ENCODE measurements at regions not wholly inside any gene's neighbourhood (a gene's known extent, or its start where the extent isn't known, plus 50 kb on each side); places are given as distances from the start of the nearest gene placed in this dataset.
"Not testable (repeated sequence)": the region's sequence is repeated elsewhere in the genome, so short reads cannot be mapped to it uniquely, and the experiment has no call there.

DNA sequence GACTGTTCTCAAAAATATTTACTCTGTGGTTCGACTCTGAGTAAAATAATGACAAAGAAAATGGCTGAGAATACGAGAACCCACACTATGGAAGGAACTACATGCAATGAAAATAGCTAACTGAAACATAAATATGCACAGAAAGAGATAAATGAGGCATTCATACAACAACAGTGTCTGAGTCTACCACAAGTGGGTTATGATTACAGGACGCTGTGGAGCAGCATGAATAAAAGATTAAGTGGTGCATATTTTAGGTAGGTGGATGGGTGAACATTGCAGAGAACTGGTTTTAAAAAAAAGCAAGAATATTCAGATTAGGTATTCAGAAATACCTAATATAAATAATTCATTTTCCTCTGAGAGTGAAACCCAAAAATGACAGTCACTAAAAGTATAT lies 93.9 kb upstream of the TRIM77 start:
- H3K4me3 Mint-ChIP-seq; H3K27me3 ChIP-seq (ENCODE audit: control insufficient read depth, insufficient read depth, low read length); DNase-seq; H3K36me3 Mint-ChIP-seq; H3K9me3 ChIP-seq (ENCODE audit: control insufficient read depth in 2 of 2, low read length in 2 of 2); H3K4me1 ChIP-seq (ENCODE audit: control insufficient read depth, insufficient read depth, low read length, poor library complexity, severe bottlenecking); H3K27ac Mint-ChIP-seq; ATAC-seq (ENCODE audit: low read depth in 2 of 2); H3K27me3 Mint-ChIP-seq; H3K4me3 ChIP-seq (ENCODE audit: low read depth, low read length); H3K9me3 Mint-ChIP-seq; H3K27ac ChIP-seq (ENCODE audit: insufficient read depth, low read length, poor library complexity, severe bottlenecking); H3K4me1 Mint-ChIP-seq; H3K36me3 ChIP-seq (ENCODE audit: control insufficient read depth, insufficient read depth, low read length): not testable (repeated sequence)

DNA sequence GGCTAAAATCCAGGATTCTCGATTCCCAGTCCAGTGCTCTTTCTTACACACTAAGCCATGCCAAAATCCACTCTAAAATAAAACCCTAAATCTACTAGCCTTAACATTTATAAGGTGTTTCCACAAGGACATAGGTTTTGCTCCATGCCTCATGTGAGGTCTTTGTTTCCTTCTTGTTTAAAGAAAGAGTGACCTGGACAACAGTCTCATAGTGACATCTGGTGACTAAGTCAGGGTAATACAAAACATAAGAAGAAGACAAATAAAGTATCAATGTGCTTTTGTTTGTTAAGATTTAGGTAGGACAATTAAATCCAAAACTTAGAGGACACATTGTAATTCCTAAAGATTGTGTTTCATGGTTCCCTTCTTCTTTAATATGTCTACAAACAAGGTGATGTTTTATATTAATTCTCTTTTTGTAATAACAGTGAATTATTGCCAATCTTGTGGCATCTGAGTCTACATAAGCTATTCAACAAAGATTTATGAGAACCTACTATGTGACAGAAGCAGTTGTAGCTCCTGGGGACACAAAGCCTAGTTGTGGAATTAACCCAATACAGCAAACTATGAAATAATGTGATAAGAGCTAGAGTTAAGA lies 93.0 kb upstream of the TRIM77 start:
- H3K4me1 Mint-ChIP-seq; H3K36me3 ChIP-seq (ENCODE audit: control insufficient read depth, insufficient read depth, low read length); H3K9me3 ChIP-seq (ENCODE audit: control insufficient read depth in 2 of 2, low read length in 2 of 2); H3K4me3 ChIP-seq (ENCODE audit: low read depth, low read length); DNase-seq; H3K27me3 ChIP-seq (ENCODE audit: control insufficient read depth, insufficient read depth, low read length); H3K27ac ChIP-seq (ENCODE audit: insufficient read depth, low read length, poor library complexity, severe bottlenecking); H3K4me3 Mint-ChIP-seq; H3K36me3 Mint-ChIP-seq; H3K4me1 ChIP-seq (ENCODE audit: control insufficient read depth, insufficient read depth, low read length, poor library complexity, severe bottlenecking); ATAC-seq (ENCODE audit: low read depth in 2 of 2); H3K27me3 Mint-ChIP-seq; H3K9me3 Mint-ChIP-seq; H3K27ac Mint-ChIP-seq: not testable (repeated sequence)

DNA sequence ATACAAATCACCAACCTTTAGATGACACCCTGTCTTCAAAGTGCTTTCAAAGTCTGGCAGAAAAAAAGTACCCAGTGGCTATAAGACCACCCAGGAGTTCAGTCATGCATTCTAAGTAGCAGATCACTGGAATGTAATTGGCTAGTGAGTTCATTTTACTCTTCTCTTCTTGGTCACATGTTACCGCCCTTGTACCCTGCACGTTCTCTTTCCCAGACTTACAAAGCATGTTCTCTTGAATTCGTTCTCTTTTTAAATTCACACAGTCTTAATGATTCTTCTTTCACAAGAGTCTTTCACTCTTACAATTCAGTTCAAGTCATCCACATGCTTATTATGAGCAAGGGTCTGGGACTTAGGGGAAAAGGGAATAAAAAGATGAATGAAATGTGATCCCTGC lies 89.4 kb upstream of the TRIM77 start:
- not testable (repeated sequence) for H3K9me3 Mint-ChIP-seq; H3K36me3 ChIP-seq (ENCODE audit: control insufficient read depth, insufficient read depth, low read length); H3K4me1 Mint-ChIP-seq; ATAC-seq (ENCODE audit: low read depth in 2 of 2); H3K4me1 ChIP-seq (ENCODE audit: control insufficient read depth, insufficient read depth, low read length, poor library complexity, severe bottlenecking); H3K9me3 ChIP-seq (ENCODE audit: control insufficient read depth in 2 of 2, low read length in 2 of 2); DNase-seq; H3K27ac ChIP-seq (ENCODE audit: insufficient read depth, low read length, poor library complexity, severe bottlenecking); H3K27me3 Mint-ChIP-seq; H3K27me3 ChIP-seq (ENCODE audit: control insufficient read depth, insufficient read depth, low read length); H3K36me3 Mint-ChIP-seq; H3K4me3 Mint-ChIP-seq; H3K4me3 ChIP-seq (ENCODE audit: low read depth, low read length); H3K27ac Mint-ChIP-seq

DNA sequence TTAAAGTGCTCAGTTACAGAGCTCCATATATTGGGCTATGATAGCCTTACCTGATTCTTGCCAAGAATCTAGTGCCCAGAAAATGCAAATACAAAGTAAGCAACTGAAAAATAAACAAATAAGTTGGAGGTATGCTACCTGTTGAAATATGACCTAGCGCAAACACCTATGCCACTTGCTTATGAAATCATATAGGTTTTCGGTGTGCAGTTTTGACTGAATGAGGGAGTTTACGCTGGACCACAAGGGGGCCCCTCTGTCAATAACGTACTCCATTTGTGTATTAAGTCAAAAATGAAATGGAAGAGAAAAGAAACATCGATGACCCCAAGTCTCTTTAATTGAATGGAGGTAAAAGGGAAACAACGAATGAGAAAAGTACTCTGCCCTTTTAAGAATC lies 84.9 kb upstream of the TRIM77 start:
- ATAC-seq (ENCODE audit: low read depth in 2 of 2) (no peak), DNase-seq (no peak)
- no peak overlapping the region for H3K27ac ChIP-seq (ENCODE audit: insufficient read depth, low read length, poor library complexity, severe bottlenecking)
- Mint-ChIP-seq H3K4me3 (no peak overlapping the region), H3K36me3 (no peaks in the 10 kb centered on the region), H3K27ac (no peak overlapping the region), H3K27me3 (no peaks in the 10 kb centered on the region), H3K9me3 (peaks cover 0 to 6% (median 0%) of the 10 kb centered on the region in 7 donors), H3K4me1 (no peaks in the 10 kb centered on the region)
- no peaks in the 10 kb centered on the region for H3K27me3 ChIP-seq (ENCODE audit: control insufficient read depth, insufficient read depth, low read length)
- H3K36me3 ChIP-seq (ENCODE audit: control insufficient read depth, insufficient read depth, low read length), result no peaks in the 10 kb centered on the region
- no peaks in the 10 kb centered on the region for H3K4me1 ChIP-seq (ENCODE audit: control insufficient read depth, insufficient read depth, low read length, poor library complexity, severe bottlenecking)
- H3K4me3 ChIP-seq (ENCODE audit: low read depth, low read length), result no peak overlapping the region
- no peaks in the 10 kb centered on the region for H3K9me3 ChIP-seq (ENCODE audit: control insufficient read depth in 2 of 2, low read length in 2 of 2)

- Histone ChIP-seq H3K4me1 (ENCODE audit: control insufficient read depth, insufficient read depth, low read length, poor library complexity, severe bottlenecking) (no peaks in the 10 kb centered on the region), H3K27me3 (ENCODE audit: control insufficient read depth, insufficient read depth, low read length) (no peaks in the 10 kb centered on the region), H3K4me3 (ENCODE audit: low read depth, low read length) (no peak overlapping the region), H3K9me3 (ENCODE audit: control insufficient read depth in 2 of 2, low read length in 2 of 2) (no peaks in the 10 kb centered on the region), H3K36me3 (ENCODE audit: control insufficient read depth, insufficient read depth, low read length) (no peaks in the 10 kb centered on the region), H3K27ac (ENCODE audit: insufficient read depth, low read length, poor library complexity, severe bottlenecking) (no peak overlapping the region)
- Mint-ChIP-seq H3K36me3 (no peaks in the 10 kb centered on the region), H3K4me3 (no peak overlapping the region), H3K4me1 (no peaks in the 10 kb centered on the region), H3K9me3 (peaks cover 0 to 6% (median 0%) of the 10 kb centered on the region in 7 donors), H3K27ac (no peak overlapping the region), H3K27me3 (no peaks in the 10 kb centered on the region)
- no peak for ATAC-seq (ENCODE audit: low read depth in 2 of 2)
- no peak for DNase-seq
These were observed 83.7 kb upstream of the TRIM77 start for GRCh38 chr11:89626366-89626765.

GRCh38 chr11:89626881-89627280 lies 83.2 kb upstream of the TRIM77 start:
- ATAC-seq (ENCODE audit: low read depth in 2 of 2); H3K4me1 ChIP-seq (ENCODE audit: control insufficient read depth, insufficient read depth, low read length, poor library complexity, severe bottlenecking); H3K4me1 Mint-ChIP-seq; H3K9me3 ChIP-seq (ENCODE audit: control insufficient read depth in 2 of 2, low read length in 2 of 2); H3K27ac Mint-ChIP-seq; H3K27ac ChIP-seq (ENCODE audit: insufficient read depth, low read length, poor library complexity, severe bottlenecking); H3K4me3 ChIP-seq (ENCODE audit: low read depth, low read length); H3K27me3 Mint-ChIP-seq; H3K36me3 ChIP-seq (ENCODE audit: control insufficient read depth, insufficient read depth, low read length); H3K4me3 Mint-ChIP-seq; H3K9me3 Mint-ChIP-seq; DNase-seq; H3K36me3 Mint-ChIP-seq; H3K27me3 ChIP-seq (ENCODE audit: control insufficient read depth, insufficient read depth, low read length): not testable (repeated sequence)

GRCh38 chr11:89633135-89633705 lies 76.9 kb upstream of the TRIM77 start:
- Mint-ChIP-seq H3K4me3 (no peak overlapping the region), H3K36me3 (no peaks in the 10 kb centered on the region), H3K9me3 (peaks cover 0 to 1% (median 0%) of the 10 kb centered on the region in 7 donors), H3K27ac (no peak overlapping the region), H3K4me1 (no peaks in the 10 kb centered on the region), H3K27me3 (no peaks in the 10 kb centered on the region)
- Histone ChIP-seq H3K27ac (ENCODE audit: insufficient read depth, low read length, poor library complexity, severe bottlenecking) (no peak overlapping the region), H3K4me1 (ENCODE audit: control insufficient read depth, insufficient read depth, low read length, poor library complexity, severe bottlenecking) (no peaks in the 10 kb centered on the region), H3K4me3 (ENCODE audit: low read depth, low read length) (no peak overlapping the region), H3K36me3 (ENCODE audit: control insufficient read depth, insufficient read depth, low read length) (no peaks in the 10 kb centered on the region), H3K9me3 (ENCODE audit: control insufficient read depth in 2 of 2, low read length in 2 of 2) (no peaks in the 10 kb centered on the region), H3K27me3 (ENCODE audit: control insufficient read depth, insufficient read depth, low read length) (no peaks in the 10 kb centered on the region)
- ATAC-seq (ENCODE audit: low read depth in 2 of 2) (no peak), DNase-seq (no peak)

DNA sequence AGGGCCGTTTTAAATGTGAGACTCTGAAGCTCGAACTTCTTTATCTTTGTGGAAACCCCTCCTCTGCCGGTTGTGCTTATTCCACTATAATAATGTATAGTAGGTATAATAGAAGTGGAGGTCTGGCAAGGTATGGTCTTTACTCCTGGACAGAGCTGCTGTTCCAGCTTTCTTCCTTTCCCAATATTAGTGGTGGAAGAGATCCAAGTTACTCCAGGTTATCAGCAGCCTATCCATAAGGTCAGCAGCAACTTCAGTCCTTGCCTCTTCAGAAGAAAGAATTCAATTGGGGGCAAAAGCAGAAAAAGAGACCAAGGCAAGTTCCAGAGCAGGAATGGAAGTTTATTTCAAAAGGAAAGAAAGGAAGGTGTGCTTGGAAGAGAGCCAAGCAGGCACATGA lies 69.3 kb upstream of the TRIM77 start:
- not testable (repeated sequence) for ATAC-seq (ENCODE audit: low read depth in 2 of 2); DNase-seq; H3K27me3 ChIP-seq (ENCODE audit: control insufficient read depth, insufficient read depth, low read length); H3K27ac ChIP-seq (ENCODE audit: insufficient read depth, low read length, poor library complexity, severe bottlenecking); H3K9me3 Mint-ChIP-seq; H3K4me3 Mint-ChIP-seq; H3K4me3 ChIP-seq (ENCODE audit: low read depth, low read length); H3K36me3 Mint-ChIP-seq; H3K4me1 Mint-ChIP-seq; H3K4me1 ChIP-seq (ENCODE audit: control insufficient read depth, insufficient read depth, low read length, poor library complexity, severe bottlenecking); H3K27me3 Mint-ChIP-seq; H3K9me3 ChIP-seq (ENCODE audit: control insufficient read depth in 2 of 2, low read length in 2 of 2); H3K27ac Mint-ChIP-seq; H3K36me3 ChIP-seq (ENCODE audit: control insufficient read depth, insufficient read depth, low read length)

Measured in CD4-positive, CD25-positive, alpha-beta regulatory T cell (primary cell).